ENCODE measurements at regions not wholly inside any gene's neighbourhood (a gene's known extent, or its start where the extent isn't known, plus 50 kb on each side); places are given as distances from the start of the nearest gene placed in this dataset.

DNA sequence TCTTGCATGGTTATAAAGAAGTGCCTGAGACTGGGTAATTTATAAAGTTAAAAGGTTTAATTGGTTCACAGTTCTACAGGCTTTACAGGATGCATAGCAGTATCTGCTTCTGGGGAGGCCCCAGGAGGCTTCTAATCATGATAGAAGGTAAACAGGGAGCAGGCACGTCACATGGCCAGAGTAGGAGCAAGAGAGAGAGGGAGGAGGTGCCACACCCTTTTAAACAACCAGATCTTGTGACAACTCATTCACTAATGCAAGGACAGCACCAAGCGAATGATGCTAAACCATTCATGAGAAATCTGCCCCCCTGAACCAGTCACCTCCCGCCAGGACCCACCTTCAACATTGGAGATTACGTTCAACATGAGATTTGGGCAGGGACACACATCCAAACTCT, 141.1 kb downstream of the EN1 start:
- intact Hi-C loops (cut with DNase I): no loop called here
- TF ChIP-seq, protein P1, sequence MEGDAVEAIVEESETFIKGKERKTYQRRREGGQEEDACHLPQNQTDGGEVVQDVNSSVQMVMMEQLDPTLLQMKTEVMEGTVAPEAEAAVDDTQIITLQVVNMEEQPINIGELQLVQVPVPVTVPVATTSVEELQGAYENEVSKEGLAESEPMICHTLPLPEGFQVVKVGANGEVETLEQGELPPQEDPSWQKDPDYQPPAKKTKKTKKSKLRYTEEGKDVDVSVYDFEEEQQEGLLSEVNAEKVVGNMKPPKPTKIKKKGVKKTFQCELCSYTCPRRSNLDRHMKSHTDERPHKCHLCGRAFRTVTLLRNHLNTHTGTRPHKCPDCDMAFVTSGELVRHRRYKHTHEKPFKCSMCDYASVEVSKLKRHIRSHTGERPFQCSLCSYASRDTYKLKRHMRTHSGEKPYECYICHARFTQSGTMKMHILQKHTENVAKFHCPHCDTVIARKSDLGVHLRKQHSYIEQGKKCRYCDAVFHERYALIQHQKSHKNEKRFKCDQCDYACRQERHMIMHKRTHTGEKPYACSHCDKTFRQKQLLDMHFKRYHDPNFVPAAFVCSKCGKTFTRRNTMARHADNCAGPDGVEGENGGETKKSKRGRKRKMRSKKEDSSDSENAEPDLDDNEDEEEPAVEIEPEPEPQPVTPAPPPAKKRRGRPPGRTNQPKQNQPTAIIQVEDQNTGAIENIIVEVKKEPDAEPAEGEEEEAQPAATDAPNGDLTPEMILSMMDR (IDR thresholded peaks at IDR 0.05): no peak
- no peak for TF ChIP-seq POLR2A (IDR thresholded peaks at IDR 0.05)
- no peak overlapping the region for H3K27ac ChIP-seq
- H3K4me3 ChIP-seq (replicated peaks in 1 of 3): no peak overlapping the region
- WGBS, 2 donors: 81 to 96% methylated on average over 4 of the region's 4 CpGs
- no peaks in the 10 kb centered on the region for H3K27me3 ChIP-seq
- no peak for DNase-seq
- H3K9me3 ChIP-seq: no peaks in the 10 kb centered on the region
- H3K4me1 ChIP-seq: peaks cover 0 to 15% of the 10 kb centered on the region in 2 donors
- H3K36me3 ChIP-seq: no peaks in the 10 kb centered on the region

DNA sequence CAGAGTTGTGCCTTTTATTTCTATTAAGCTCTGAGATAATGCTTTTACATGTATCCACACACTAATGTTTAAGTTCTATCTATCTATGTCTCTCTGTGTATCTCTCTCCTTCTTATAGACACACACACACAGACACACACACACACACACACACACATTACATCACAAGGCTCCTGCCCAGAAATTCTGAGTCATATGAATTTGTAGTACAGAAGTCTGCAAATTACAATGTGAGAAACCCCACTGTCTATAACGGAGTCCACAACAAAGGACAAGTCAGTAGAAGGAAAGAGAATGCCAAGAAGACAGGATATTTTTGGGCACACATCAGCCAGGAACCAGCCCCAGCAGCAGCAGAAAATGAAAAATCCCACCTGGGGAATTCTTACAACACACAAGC, 142.4 kb downstream of the EN1 start:
- Histone ChIP-seq H3K27me3 (no peaks in the 10 kb centered on the region), H3K4me1 (peaks cover 0 to 2% of the 10 kb centered on the region in 2 donors), H3K36me3 (no peaks in the 10 kb centered on the region), H3K27ac (no peak overlapping the region), H3K9me3 (no peaks in the 10 kb centered on the region), H3K4me3 (replicated peaks in 1 of 3) (no peak overlapping the region)
- no peak for DNase-seq
- 64 to 83% methylated on average over 1 of the region's 1 CpG for WGBS, 2 donors
- TF ChIP-seq, protein P1 (IDR thresholded peaks at IDR 0.05): no peak
- no peak for TF ChIP-seq POLR2A (IDR thresholded peaks at IDR 0.05)
- intact Hi-C loops (cut with DNase I): no loop called here

DNA sequence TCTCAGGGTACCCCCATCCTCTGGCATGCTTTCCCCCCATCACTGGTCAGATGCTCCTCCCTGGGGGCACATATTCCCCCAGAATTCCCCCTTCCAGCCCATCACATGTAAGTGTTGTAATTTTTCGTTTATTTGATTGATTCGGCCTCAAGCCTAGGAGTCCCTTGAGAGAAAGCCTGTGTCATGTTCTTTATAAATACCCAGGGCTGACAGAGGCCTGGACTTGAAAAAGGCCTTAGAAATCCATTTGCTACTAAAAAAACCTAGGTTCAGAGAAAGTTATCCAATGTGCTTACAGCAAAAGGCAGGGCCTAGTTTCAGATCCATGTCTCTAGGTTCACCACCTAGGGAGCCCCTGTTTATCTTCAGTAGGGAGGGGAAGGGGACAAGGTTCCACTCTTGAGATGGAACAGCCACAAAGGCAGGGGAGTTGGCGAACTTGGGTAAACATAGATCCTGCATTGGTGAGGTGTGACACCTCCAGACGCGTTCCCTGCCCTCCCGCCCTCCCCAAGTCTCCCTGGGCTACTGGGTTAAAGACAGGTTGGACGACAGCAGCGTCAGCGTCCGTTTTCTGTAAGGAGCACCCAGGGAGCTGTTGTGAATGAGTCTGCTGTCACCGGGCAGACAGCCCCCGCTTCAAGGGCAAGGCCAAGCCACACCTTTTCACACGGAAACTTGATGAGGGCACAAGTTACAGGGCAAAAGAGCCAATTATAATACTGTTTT, 147.8 kb downstream of the EN1 start:
- WGBS, 2 donors: 62 to 69% methylated on average over 13 of the region's 13 CpGs

DNA sequence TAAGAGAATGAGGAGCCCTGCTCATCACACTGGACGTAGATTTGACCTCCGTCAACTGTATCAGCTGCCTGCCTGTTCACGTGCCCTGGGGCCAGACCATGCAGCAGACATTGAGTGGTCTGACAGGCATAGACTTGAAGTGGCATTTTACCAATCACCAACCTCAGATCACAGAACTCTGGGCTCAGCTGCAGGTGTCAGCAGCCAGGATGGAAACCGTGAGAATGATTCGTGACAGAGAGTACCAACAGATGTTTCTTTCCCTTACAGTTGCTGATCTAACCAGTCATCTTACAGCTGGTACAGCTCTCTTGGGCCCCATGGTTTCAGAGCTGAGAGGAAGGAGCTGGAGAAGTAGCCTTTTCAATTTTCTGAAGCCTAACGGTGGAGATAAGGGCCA, 148.9 kb downstream of the EN1 start:
- WGBS, 2 donors: 88 to 92% methylated on average over 6 of the region's 6 CpGs
- no peak overlapping the region for H3K4me3 ChIP-seq (replicated peaks in 1 of 3)
- intact Hi-C loops (cut with DNase I): no loop called here
- no peak for DNase-seq
- H3K9me3 ChIP-seq: no peaks in the 10 kb centered on the region
- H3K27ac ChIP-seq: no peak overlapping the region
- H3K4me1 ChIP-seq: no peaks in the 10 kb centered on the region
- H3K36me3 ChIP-seq: no peaks in the 10 kb centered on the region
- H3K27me3 ChIP-seq: no peaks in the 10 kb centered on the region
- no peak for TF ChIP-seq POLR2A (IDR thresholded peaks at IDR 0.05)
- TF ChIP-seq, protein P1 (IDR thresholded peaks at IDR 0.05): no peak

More for the DNA sequence above, 147.8 kb downstream of the EN1 start:
- H3K27ac ChIP-seq: no peak overlapping the region
- no peak overlapping the region for H3K4me3 ChIP-seq (replicated peaks in 1 of 3)
- no peaks in the 10 kb centered on the region for H3K9me3 ChIP-seq
- TF ChIP-seq POLR2A (IDR thresholded peaks at IDR 0.05): no peak
- TF ChIP-seq, protein P1 (IDR thresholded peaks at IDR 0.05): no peak
- H3K4me1 ChIP-seq: no peaks in the 10 kb centered on the region
- DNase-seq: no peak
- no peaks in the 10 kb centered on the region for H3K27me3 ChIP-seq
- intact Hi-C loops (cut with DNase I): no loop called here
- H3K36me3 ChIP-seq: no peaks in the 10 kb centered on the region

DNA sequence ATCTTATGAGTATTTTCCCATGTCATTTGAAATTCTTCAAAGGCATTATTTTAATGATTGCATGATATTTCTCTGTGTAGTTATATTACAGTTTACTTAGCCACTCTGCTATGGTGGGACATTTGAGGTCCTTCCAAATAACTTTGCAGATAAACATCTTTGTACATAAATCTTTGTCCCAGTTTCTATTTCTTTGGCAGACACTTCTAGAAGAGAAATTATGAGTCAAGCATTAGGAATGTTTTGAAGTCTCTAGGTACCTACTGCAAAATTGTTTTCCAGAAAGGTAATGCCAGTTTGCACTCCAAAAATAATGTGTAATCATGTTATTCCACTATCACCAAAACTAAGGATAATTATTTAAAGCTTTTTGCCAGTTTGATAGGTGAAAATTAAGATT, 149.7 kb downstream of the EN1 start:
- TF ChIP-seq, protein P1 (IDR thresholded peaks at IDR 0.05): no peak
- no peak for TF ChIP-seq POLR2A (IDR thresholded peaks at IDR 0.05)
- DNase-seq: no peak
- H3K4me1 ChIP-seq: no peaks in the 10 kb centered on the region
- H3K4me3 ChIP-seq (replicated peaks in 1 of 3): no peak overlapping the region
- H3K27ac ChIP-seq: no peak overlapping the region
- H3K36me3 ChIP-seq: no peaks in the 10 kb centered on the region
- H3K9me3 ChIP-seq: no peaks in the 10 kb centered on the region
- intact Hi-C loops (cut with DNase I): no loop called here
- no peaks in the 10 kb centered on the region for H3K27me3 ChIP-seq

All from thyroid gland (tissue), 4 donors.